HG03565 (cell line): ENCODE measurements at regions not wholly inside any gene's neighbourhood (a gene's known extent, or its start where the extent isn't known, plus 50 kb on each side); places are given as distances from the start of the nearest gene placed in this dataset.

Experiments used
- ATAC-seq: cut with Tn5 transposase; IDR thresholded peaks from one replicate; pipeline ENCODE4 v1.9.1; 2021; ENCODE audit warnings: mild to moderate bottlenecking, moderate library complexity; ENCODE audit not compliant: unreplicated experiment

- ATAC-seq: no peak
Measured at GRCh38 chr20:12764851-12765250, 243.9 kb upstream of the SPTLC3 start.

- ATAC-seq: no peak
Measured at GRCh38 chr20:12773936-12774335, 234.8 kb upstream of the SPTLC3 start.

GRCh38 chr20:12775041-12775440, 233.7 kb upstream of the SPTLC3 start:
- ATAC-seq: no peak

- ATAC-seq: no peak
Measured at GRCh38 chr20:12777016-12777415, 231.8 kb upstream of the SPTLC3 start.

GRCh38 chr20:12786276-12786675, 222.5 kb upstream of the SPTLC3 start:
- no peak for ATAC-seq

GRCh38 chr20:12788632-12789299, 220.0 kb upstream of the SPTLC3 start:
- no peak for ATAC-seq

GRCh38 chr20:12790859-12791258, 217.9 kb upstream of the SPTLC3 start:
- ATAC-seq: no peak

GRCh38 chr20:12798286-12798685, 210.5 kb upstream of the SPTLC3 start:
- ATAC-seq: no peak

GRCh38 chr20:12808006-12808567, 200.7 kb upstream of the SPTLC3 start:
- ATAC-seq: no peak

- ATAC-seq: no peak
Measured at GRCh38 chr20:12815231-12815768, 193.5 kb upstream of the SPTLC3 start.

- ATAC-seq: no peak
Measured at GRCh38 chr20:12815778-12816408, 192.9 kb upstream of the SPTLC3 start.

GRCh38 chr20:12821249-12821648, 187.5 kb upstream of the SPTLC3 start:
- no peak for ATAC-seq

GRCh38 chr20:12823734-12824133, 185.0 kb upstream of the SPTLC3 start:
- ATAC-seq: no peak

GRCh38 chr20:12824328-12825225, 184.2 kb upstream of the SPTLC3 start:
- ATAC-seq: no peak

GRCh38 chr20:12825226-12825595, 183.6 kb upstream of the SPTLC3 start:
- no peak for ATAC-seq

GRCh38 chr20:12827816-12828385, 180.9 kb upstream of the SPTLC3 start:
- ATAC-seq: no peak

- ATAC-seq: no peak
Measured at GRCh38 chr20:12829170-12829569, 179.6 kb upstream of the SPTLC3 start.

- no peak for ATAC-seq
Measured at GRCh38 chr20:12833861-12834260, 174.9 kb upstream of the SPTLC3 start.

- ATAC-seq: no peak
Measured at GRCh38 chr20:12835999-12836398, 172.8 kb upstream of the SPTLC3 start.

GRCh38 chr20:12837646-12838045, 171.1 kb upstream of the SPTLC3 start:
- ATAC-seq: no peak
